HUES6 (cell line): ENCODE measurements at regions not wholly inside any gene's neighbourhood (a gene's known extent, or its start where the extent isn't known, plus 50 kb on each side); places are given as distances from the start of the nearest gene placed in this dataset.

Experiments
- H3K27ac ChIP-seq: 2 replicates; pipeline ENCODE4 v1.7.0; 2013; ENCODE audit warnings: low read depth, mild to moderate bottlenecking, low read length, inconsistent platforms
- H3K27me3 ChIP-seq: 2 replicates; pipeline ENCODE4 v1.6.1; 2013; ENCODE audit warnings: low read length; ENCODE audit not compliant: control insufficient read depth, insufficient read depth
- H3K36me3 ChIP-seq: 2 replicates; pipeline ENCODE4 v1.6.1; 2013; ENCODE audit warnings: low read length; ENCODE audit not compliant: control insufficient read depth, insufficient read depth
- H3K4me1 ChIP-seq: 2 replicates; pipeline ENCODE4 v1.6.1; 2013; ENCODE audit warnings: low read length; ENCODE audit not compliant: control insufficient read depth, insufficient read depth
- H3K4me3 ChIP-seq: 2 replicates; pipeline ENCODE4 v1.5.1; 2013; ENCODE audit warnings: low read depth, low read length
- H3K9ac ChIP-seq: one replicate; pipeline ENCODE4 v1.6.1; 2013; ENCODE audit warnings: mild to moderate bottlenecking, low read length
- H3K9me3 ChIP-seq: 2 replicates; pipeline ENCODE4 v1.6.1; 2013; ENCODE audit warnings: low read depth, low read length; ENCODE audit not compliant: control insufficient read depth, insufficient read depth

GRCh38 chr4:137703195-137703594 lies 170.9 kb upstream of the PCDH18 start:
- Histone ChIP-seq H3K27me3 (no peaks in the 10 kb centered on the region), H3K27ac (no peak overlapping the region), H3K36me3 (no peaks in the 10 kb centered on the region), H3K9me3 (peaks cover 4% of the 10 kb centered on the region; the same call in 1 of the 2 replicates), H3K4me1 (no peaks in the 10 kb centered on the region), H3K4me3 (no peak overlapping the region), H3K9ac (no peak overlapping the region)

DNA sequence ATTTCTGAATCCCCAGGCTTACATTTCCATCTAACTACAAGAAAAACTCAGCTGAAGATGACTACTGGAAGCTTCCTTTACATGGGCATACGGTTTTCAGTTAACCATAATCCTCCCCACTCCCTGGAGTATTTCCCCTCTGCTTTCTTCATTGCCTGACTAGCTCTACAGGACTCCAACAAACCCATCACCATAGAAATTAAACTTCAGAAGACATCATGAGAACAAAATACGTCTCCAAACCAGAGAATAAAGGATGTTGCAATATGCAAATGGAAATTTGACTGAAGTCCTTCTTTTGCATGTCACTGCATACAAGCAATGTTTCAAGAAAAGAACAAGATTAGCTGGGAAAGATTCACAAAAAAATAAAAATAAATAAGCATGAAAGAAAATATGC lies 170.2 kb upstream of the PCDH18 start:
- no peaks in the 10 kb centered on the region for H3K27me3 ChIP-seq
- H3K4me3 ChIP-seq: no peak overlapping the region
- no peak overlapping the region for H3K9ac ChIP-seq
- peaks cover 4% of the 10 kb centered on the region; the same call in 1 of the 2 replicates for H3K9me3 ChIP-seq
- H3K27ac ChIP-seq: no peak overlapping the region
- H3K36me3 ChIP-seq: no peaks in the 10 kb centered on the region
- H3K4me1 ChIP-seq: no peaks in the 10 kb centered on the region

- peaks cover 4% of the 10 kb centered on the region; the same call in 1 of the 2 replicates for H3K9me3 ChIP-seq
- no peaks in the 10 kb centered on the region for H3K4me1 ChIP-seq
- no peaks in the 10 kb centered on the region for H3K36me3 ChIP-seq
- H3K4me3 ChIP-seq: no peak overlapping the region
- no peaks in the 10 kb centered on the region for H3K27me3 ChIP-seq
- no peak overlapping the region for H3K27ac ChIP-seq
- H3K9ac ChIP-seq: no peak overlapping the region
These were observed 169.1 kb upstream of the PCDH18 start for GRCh38 chr4:137701401-137701800.

DNA sequence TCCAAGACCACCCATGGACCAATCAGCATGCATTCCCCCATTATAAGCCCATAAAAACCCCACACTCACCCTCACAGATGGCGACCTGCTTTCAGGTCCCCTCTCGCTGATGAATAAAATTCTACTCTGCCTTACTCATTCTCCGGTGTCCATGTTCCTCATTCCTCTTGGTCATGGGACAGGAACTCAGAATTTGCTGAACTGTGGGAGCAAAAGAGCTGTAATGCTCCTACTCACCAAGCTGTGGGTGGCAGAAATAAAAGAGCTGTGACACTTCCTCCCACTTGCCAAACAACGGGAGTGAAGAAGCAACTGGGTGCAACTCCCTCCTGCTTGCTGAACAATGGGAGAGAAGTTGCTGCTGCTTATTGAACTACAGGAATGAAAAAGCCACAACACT lies 168.5 kb upstream of the PCDH18 start:
- H3K27ac ChIP-seq: no peak overlapping the region
- H3K27me3 ChIP-seq: no peaks in the 10 kb centered on the region
- H3K4me1 ChIP-seq: 0 out of 2 replicates have a peak, but pooled peaks cover under 1% of the 10 kb centered on the region
- H3K9me3 ChIP-seq: peaks cover 4% of the 10 kb centered on the region; the same call in 1 of the 2 replicates
- H3K4me3 ChIP-seq: no peak overlapping the region
- H3K9ac ChIP-seq: no peak overlapping the region
- H3K36me3 ChIP-seq: no peaks in the 10 kb centered on the region

DNA sequence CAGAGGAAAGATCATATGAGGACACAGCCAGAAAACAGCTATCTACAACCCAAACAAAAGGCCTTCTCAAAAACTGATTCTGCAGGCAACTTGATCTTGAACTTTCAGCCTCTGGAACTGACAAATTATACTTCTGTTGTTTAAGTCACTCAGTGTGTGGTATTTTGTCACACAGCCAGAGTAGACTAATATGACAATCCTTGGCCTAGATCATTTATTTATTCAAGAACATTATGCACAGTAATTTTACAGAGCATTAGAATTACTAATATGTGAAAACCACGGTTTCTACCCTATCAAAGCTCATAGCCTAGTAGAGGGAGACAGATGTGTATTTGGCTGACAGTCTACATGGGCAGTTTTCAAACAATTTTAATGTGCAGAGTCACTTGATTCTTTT lies 167.8 kb upstream of the PCDH18 start:
- Histone ChIP-seq H3K36me3 (no peaks in the 10 kb centered on the region), H3K4me3 (no peak overlapping the region), H3K4me1 (0 out of 2 replicates have a peak, but pooled peaks cover 4% of the 10 kb centered on the region), H3K9me3 (peaks cover 4% of the 10 kb centered on the region; the same call in 1 of the 2 replicates), H3K27me3 (no peaks in the 10 kb centered on the region), H3K27ac (no peak overlapping the region), H3K9ac (no peak overlapping the region)

GRCh38 chr4:137694138-137694537 lies 161.8 kb upstream of the PCDH18 start:
- Histone ChIP-seq H3K9me3 (no peaks in the 10 kb centered on the region), H3K4me3 (no peak overlapping the region), H3K27me3 (no peaks in the 10 kb centered on the region), H3K9ac (no peak overlapping the region), H3K27ac (no peak overlapping the region), H3K36me3 (no peaks in the 10 kb centered on the region), H3K4me1 (0 out of 2 replicates have a peak, but pooled peaks cover 4% of the 10 kb centered on the region)

- Histone ChIP-seq H3K4me1 (0 out of 2 replicates have a peak, but pooled peaks cover 4% of the 10 kb centered on the region), H3K4me3 (no peak overlapping the region), H3K27ac (no peak overlapping the region), H3K27me3 (no peaks in the 10 kb centered on the region), H3K9ac (no peak overlapping the region), H3K9me3 (no peaks in the 10 kb centered on the region), H3K36me3 (no peaks in the 10 kb centered on the region)
These were observed 161.3 kb upstream of the PCDH18 start for GRCh38 chr4:137693641-137694040.

GRCh38 chr4:137692205-137692604 lies 159.9 kb upstream of the PCDH18 start:
- Histone ChIP-seq H3K4me1 (0 out of 2 replicates have a peak, but pooled peaks cover 4% of the 10 kb centered on the region), H3K27me3 (no peaks in the 10 kb centered on the region)

DNA sequence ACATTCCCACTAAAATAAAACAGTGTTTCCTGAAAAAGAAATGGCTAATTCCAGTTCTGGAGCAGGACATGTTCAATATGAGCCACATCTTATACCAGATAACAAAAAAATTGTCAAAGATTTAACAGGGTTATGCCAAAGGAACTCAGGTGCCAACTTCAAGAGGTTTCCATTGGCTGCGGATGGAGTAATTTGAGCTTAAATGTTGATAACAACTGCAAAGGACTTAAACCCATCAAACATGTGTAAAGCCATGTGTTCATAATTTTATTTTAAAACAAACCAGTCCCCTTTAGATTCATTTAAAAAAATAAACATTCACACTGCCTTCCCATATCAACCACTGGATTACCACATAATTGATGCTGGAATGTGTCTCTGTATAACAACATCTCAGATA lies 156.4 kb upstream of the PCDH18 start:
- Histone ChIP-seq H3K4me1 (no peaks in the 10 kb centered on the region), H3K36me3 (no peaks in the 10 kb centered on the region), H3K27ac (no peak overlapping the region), H3K27me3 (no peaks in the 10 kb centered on the region), H3K9me3 (no peaks in the 10 kb centered on the region), H3K4me3 (no peak overlapping the region), H3K9ac (no peak overlapping the region)

More at GRCh38 chr4:137692205-137692604, 159.9 kb upstream of the PCDH18 start:
- Histone ChIP-seq H3K36me3 (no peaks in the 10 kb centered on the region), H3K4me3 (no peak overlapping the region), H3K9me3 (no peaks in the 10 kb centered on the region), H3K9ac (no peak overlapping the region), H3K27ac (no peak overlapping the region)

DNA sequence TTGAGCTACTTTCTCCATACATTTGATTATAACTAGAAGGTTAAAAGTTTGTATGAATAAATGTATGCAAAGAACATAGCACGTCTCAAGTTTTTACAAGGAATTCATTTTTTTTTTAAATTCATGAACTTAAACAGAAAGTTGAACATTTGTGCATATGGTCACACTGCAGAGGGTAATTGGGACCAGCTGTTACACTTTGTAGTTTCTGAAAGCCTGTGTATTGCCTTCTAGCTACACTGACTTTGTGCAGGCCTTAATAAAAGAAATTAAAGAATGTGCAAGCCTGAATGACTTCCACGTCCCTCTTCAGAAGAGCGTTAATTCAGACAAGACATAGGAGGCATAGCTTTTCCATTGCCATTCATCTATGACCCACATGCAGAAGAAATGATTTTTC lies 153.1 kb upstream of the PCDH18 start:
- H3K27ac ChIP-seq: no peak overlapping the region
- no peak overlapping the region for H3K4me3 ChIP-seq
- H3K9me3 ChIP-seq: no peaks in the 10 kb centered on the region
- no peak overlapping the region for H3K9ac ChIP-seq
- H3K36me3 ChIP-seq: no peaks in the 10 kb centered on the region
- peaks cover 10% of the 10 kb centered on the region; the same call in 1 of the 2 replicates for H3K4me1 ChIP-seq
- H3K27me3 ChIP-seq: no peaks in the 10 kb centered on the region

- no peak overlapping the region for H3K4me3 ChIP-seq
- no peak overlapping the region for H3K9ac ChIP-seq
- no peaks in the 10 kb centered on the region for H3K27me3 ChIP-seq
- H3K36me3 ChIP-seq: no peaks in the 10 kb centered on the region
- no peak overlapping the region for H3K27ac ChIP-seq
- H3K4me1 ChIP-seq: peaks cover 10% of the 10 kb centered on the region; the same call in 1 of the 2 replicates
- 0 out of 2 replicates have a peak, but pooled peaks cover 3% of the 10 kb centered on the region for H3K9me3 ChIP-seq
These were observed 148.8 kb upstream of the PCDH18 start for GRCh38 chr4:137681081-137681480.
